GM12864 (cell line): ENCODE measurements at regions not wholly inside any gene's neighbourhood (a gene's known extent, or its start where the extent isn't known, plus 50 kb on each side); places are given as distances from the start of the nearest gene placed in this dataset.

Experiments
- DNase-seq: peaks from one replicate; pipeline ENCODE4 v3.0.0-alpha.2; 2011; ENCODE audit warnings: low read depth
- H3K4me3 ChIP-seq: 2 replicates; pipeline ENCODE4 v1.5.1; 2011; ENCODE audit warnings: mild to moderate bottlenecking, low read depth, low read length, control low read depth
- TF ChIP-seq, protein P1 (sequence below): IDR thresholded peaks from 2 replicates; pipeline ENCODE4 v1.5.1; 2011; ENCODE audit warnings: low read depth, mild to moderate bottlenecking, moderate library complexity, low read length, control low read depth, inconsistent platforms; ENCODE audit errors: missing control alignments

DNA sequence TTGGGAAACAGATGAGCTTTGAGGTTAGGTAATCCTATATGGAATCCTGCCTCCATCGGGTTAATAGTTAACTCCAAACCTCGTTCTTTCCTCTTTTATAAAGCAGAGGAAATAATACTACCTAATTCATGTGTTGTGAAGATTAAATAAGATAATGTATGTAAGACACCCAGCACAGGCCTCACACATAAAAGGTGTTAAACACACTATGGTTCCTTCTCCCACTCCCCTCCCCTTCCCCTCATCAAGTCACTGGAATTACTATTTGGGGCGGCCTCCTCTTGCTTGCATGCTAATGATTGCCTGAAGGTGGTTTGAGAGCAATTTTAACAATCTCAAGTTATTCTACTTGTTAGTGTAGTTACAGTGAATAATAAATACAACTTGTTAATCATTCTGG is 404.4 kb upstream of the RASGEF1B start:
- DNase-seq: no peak
- H3K4me3 ChIP-seq: no peak overlapping the region
- TF ChIP-seq, protein P1, sequence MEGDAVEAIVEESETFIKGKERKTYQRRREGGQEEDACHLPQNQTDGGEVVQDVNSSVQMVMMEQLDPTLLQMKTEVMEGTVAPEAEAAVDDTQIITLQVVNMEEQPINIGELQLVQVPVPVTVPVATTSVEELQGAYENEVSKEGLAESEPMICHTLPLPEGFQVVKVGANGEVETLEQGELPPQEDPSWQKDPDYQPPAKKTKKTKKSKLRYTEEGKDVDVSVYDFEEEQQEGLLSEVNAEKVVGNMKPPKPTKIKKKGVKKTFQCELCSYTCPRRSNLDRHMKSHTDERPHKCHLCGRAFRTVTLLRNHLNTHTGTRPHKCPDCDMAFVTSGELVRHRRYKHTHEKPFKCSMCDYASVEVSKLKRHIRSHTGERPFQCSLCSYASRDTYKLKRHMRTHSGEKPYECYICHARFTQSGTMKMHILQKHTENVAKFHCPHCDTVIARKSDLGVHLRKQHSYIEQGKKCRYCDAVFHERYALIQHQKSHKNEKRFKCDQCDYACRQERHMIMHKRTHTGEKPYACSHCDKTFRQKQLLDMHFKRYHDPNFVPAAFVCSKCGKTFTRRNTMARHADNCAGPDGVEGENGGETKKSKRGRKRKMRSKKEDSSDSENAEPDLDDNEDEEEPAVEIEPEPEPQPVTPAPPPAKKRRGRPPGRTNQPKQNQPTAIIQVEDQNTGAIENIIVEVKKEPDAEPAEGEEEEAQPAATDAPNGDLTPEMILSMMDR: no peak

- TF ChIP-seq, protein P1: no peak
- no peak for DNase-seq
- H3K4me3 ChIP-seq: no peak overlapping the region
Observed at GRCh38 chr4:81874661-81875515, 403.2 kb upstream of the RASGEF1B start.

GRCh38 chr4:81870275-81870674 is 398.6 kb upstream of the RASGEF1B start:
- no peak for DNase-seq
- no peak overlapping the region for H3K4me3 ChIP-seq
- TF ChIP-seq, protein P1: no peak

GRCh38 chr4:81860111-81860510 is 388.4 kb upstream of the RASGEF1B start:
- no peak overlapping the region for H3K4me3 ChIP-seq
- DNase-seq: no peak
- TF ChIP-seq, protein P1: no peak

DNA sequence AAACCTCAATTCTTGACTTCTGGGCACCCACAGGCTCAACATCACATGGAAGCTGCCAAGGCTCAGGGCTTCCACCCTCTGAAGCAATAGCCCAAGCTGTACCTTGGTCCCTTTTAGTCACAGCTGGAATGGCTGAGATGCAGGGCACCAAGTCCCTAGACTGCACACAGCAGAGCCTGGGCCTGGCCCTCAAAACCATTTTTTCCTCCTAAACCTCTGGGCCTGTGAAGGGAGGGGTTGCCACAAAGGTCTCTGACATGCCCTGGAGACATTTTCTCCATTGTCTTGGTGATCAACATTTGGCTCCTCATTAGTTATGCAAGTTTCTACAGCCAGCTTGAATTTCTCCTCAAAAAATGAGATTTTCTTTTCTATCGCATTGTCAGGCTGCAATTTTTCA is 382.7 kb upstream of the RASGEF1B start:
- no peak for DNase-seq
- TF ChIP-seq, protein P1: no peak
- H3K4me3 ChIP-seq: no peak overlapping the region

DNA sequence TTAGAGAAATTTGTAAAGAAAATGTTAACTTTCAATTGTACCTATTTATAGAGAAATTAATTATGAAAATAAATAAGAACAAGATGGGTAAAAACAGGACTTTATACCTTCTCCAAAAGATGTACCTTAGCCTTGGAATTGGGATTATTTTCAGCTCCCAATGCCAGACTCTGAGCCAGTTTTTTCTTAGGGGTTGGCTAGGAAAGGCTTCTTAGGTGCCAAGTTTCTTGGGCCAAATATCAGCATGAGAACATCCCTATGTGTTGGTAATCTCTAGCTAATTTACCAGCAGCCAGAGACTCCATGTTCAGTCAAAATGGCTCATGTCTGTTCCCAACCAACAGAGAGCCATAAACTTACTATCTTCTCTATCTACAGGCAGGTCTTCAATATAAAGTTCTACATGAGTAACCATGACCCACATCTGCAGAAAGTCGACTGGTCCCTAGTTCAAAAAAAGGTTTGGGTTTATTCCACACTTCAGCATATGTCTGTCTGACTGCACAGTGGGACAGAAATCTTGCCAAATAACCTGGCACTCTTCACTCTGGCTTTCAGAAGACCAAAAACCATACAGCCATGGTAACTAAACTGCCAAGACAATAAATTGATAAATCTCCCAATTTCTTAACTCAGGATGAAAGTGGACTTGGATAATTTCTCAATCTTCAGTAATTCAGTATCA is 380.5 kb upstream of the RASGEF1B start:
- H3K4me3 ChIP-seq: no peak overlapping the region
- TF ChIP-seq, protein P1: no peak
- no peak for DNase-seq

GRCh38 chr4:81850701-81851100 is 379.0 kb upstream of the RASGEF1B start:
- H3K4me3 ChIP-seq: no peak overlapping the region
- DNase-seq: no peak
- TF ChIP-seq, protein P1: no peak
